Endothelial cell of umbilical vein (primary cell): ENCODE measurements at regions not wholly inside any gene's neighbourhood (a gene's known extent, or its start where the extent isn't known, plus 50 kb on each side); places are given as distances from the start of the nearest gene placed in this dataset.

Source experiments
- BruUV-seq: library from RNA; stranded (reverse); fragments of 400-500 nt; replicated peaks from 2 replicates; lab custom pipeline; 2021; lab: Mats Ljungman, UMichigan
- CTCF ChIA-PET: fragments of 300-600, 350-600 bp; sonication (Branson Sonifier 250); formaldehyde crosslinking; loops from one replicate; lab custom pipeline; 2021; ENCODE audit warnings: antibody characterized with exemption, inconsistent platforms; lab: Charles Lee
- POLR2A ChIA-PET: fragments of 300-600, 350-600 bp; sonication (Branson Sonifier 250); formaldehyde crosslinking; loops from one replicate; lab custom pipeline; 2021; ENCODE audit warnings: antibody characterized with exemption, inconsistent platforms; lab: Charles Lee
- DNase-seq: peaks from one replicate; pipeline ENCODE4 v3.0.0-alpha.2; 2011; ENCODE audit warnings: low read depth, low spot score
- FAIRE-seq: peaks from 2 replicates; lab custom pipeline; 2011; peaks lifted over from hg19 to GRCh38; lab: Jason Lieb, UNC
- H2AFZ ChIP-seq: 2 replicates; pipeline ENCODE4 v1.6.0; 2012; ENCODE audit warnings: low read depth, low read length, control low read depth, inconsistent platforms
- H3K27ac ChIP-seq: 2 replicates; pipeline ENCODE4 v1.5.1; 2011; ENCODE audit warnings: low read depth, mild to moderate bottlenecking, control low read depth, low read length, moderate library complexity; ENCODE audit not compliant: insufficient read depth
- H3K27me3 ChIP-seq, 2 experiments: 2 replicates each; pipeline versions ENCODE4 v1.6.0 to v1.6.1; 2011; ENCODE audit warnings: low read length in 2 of 2, mixed read lengths in 1 of 2; ENCODE audit not compliant: control insufficient read depth in 2 of 2, insufficient read depth in 2 of 2
- H3K36me3 ChIP-seq, 2 experiments: 2 replicates in 1 of 2; 3 replicates in 1 of 2; pipeline ENCODE4 v1.5.1; 2011; ENCODE audit warnings: low read length in 2 of 2, mild to moderate bottlenecking in 1 of 2, moderate library complexity in 1 of 2; ENCODE audit not compliant: control insufficient read depth in 2 of 2, insufficient read depth in 2 of 2; ENCODE audit errors: extremely low read depth in 1 of 2
- H3K4me1 ChIP-seq: 3 replicates; pipeline ENCODE4 v1.5.1; 2011; ENCODE audit warnings: mild to moderate bottlenecking, low read length; ENCODE audit not compliant: control insufficient read depth, insufficient read depth; ENCODE audit errors: extremely low read depth
- H3K4me2 ChIP-seq: 2 replicates; pipeline ENCODE4 v1.6.1; 2011; ENCODE audit warnings: low read length, control low read depth, mixed read lengths; ENCODE audit not compliant: insufficient read depth
- H3K4me3 ChIP-seq, 3 experiments: fragments of 200-600 bp in 1 of 3; sonication (generic), shearing (Covaris generic) in 1 of 3; replicated peaks in 1 of 3; 2 replicates each; pipeline ENCODE4 v1.5.1; 2011 to 2016; ENCODE audit warnings: control low read depth in 3 of 3, low read length in 3 of 3, mild to moderate bottlenecking in 2 of 3, inconsistent platforms in 1 of 3, low read depth in 1 of 3, moderate library complexity in 1 of 3; ENCODE audit not compliant: insufficient read depth in 1 of 3
- H3K79me2 ChIP-seq: 2 replicates; pipeline ENCODE4 v1.6.0; 2012; ENCODE audit warnings: low read length, inconsistent platforms; ENCODE audit not compliant: control insufficient read depth, insufficient read depth
- H3K9ac ChIP-seq: replicated peaks from 2 replicates; pipeline ENCODE3; 2011; ENCODE audit warnings: low read length, control low read depth; ENCODE audit not compliant: insufficient read depth; ENCODE audit errors: extremely low read depth
- H3K9me1 ChIP-seq: replicated peaks from 3 replicates; pipeline ENCODE4 v1.6.0; 2011; ENCODE audit warnings: mild to moderate bottlenecking, low read length; ENCODE audit not compliant: control insufficient read depth, insufficient read depth; ENCODE audit errors: extremely low read depth
- H3K9me3 ChIP-seq: replicated peaks from 2 replicates; pipeline ENCODE4 v1.5.1; 2012; ENCODE audit warnings: low read length, inconsistent platforms; ENCODE audit not compliant: control insufficient read depth, insufficient read depth
- H4K20me1 ChIP-seq: replicated peaks from 2 replicates; pipeline ENCODE3; 2011; ENCODE audit warnings: mild to moderate bottlenecking, low read length; ENCODE audit not compliant: control insufficient read depth, insufficient read depth; ENCODE audit errors: extremely low read depth
- EZH2 ChIP-seq: IDR thresholded peaks from 2 replicates; pipeline ENCODE4 v1.6.1; 2012; ENCODE audit warnings: borderline replicate concordance, low read depth, mild to moderate bottlenecking, moderate library complexity, low read length, inconsistent platforms; ENCODE audit not compliant: severe bottlenecking
- FOS ChIP-seq: IDR thresholded peaks from 2 replicates; pipeline ENCODE4 v1.6.1; 2011; ENCODE audit warnings: mild to moderate bottlenecking, low read length, moderate library complexity, borderline replicate concordance; ENCODE audit not compliant: insufficient read depth
- GATA2 ChIP-seq: IDR thresholded peaks from 2 replicates; pipeline ENCODE4 v1.7.0; 2011; ENCODE audit warnings: low read depth, mild to moderate bottlenecking, moderate library complexity, mixed read lengths, low read length; ENCODE audit not compliant: insufficient read length, insufficient read depth
- JUN ChIP-seq: IDR thresholded peaks from 2 replicates; pipeline ENCODE4 v1.6.1; 2011; ENCODE audit warnings: borderline replicate concordance, low read depth; ENCODE audit not compliant: insufficient read length, insufficient read depth
- MYC ChIP-seq: IDR thresholded peaks from one replicate; pipeline ENCODE4 v1.6.1; 2011; ENCODE audit warnings: mild to moderate bottlenecking, low read depth, low read length
- POLR2A ChIP-seq: IDR thresholded peaks from 2 replicates; pipeline ENCODE4 v1.6.1; 2012; ENCODE audit warnings: low read depth, mild to moderate bottlenecking, control low read depth, low read length
- POLR2AphosphoS5 ChIP-seq: IDR thresholded peaks from 2 replicates; pipeline ENCODE4 v1.6.1; 2012; ENCODE audit warnings: low read depth, mild to moderate bottlenecking, control low read depth, low read length, moderate library complexity; ENCODE audit not compliant: insufficient read depth
- dilution Hi-C: fragments of 300-500 bp; cut with MboI; formaldehyde crosslinking; loops from one replicate; pipeline ENCODE4 v1.15.0; 2019; ENCODE audit warnings: low sequenced_read_pairs; ENCODE audit not compliant: extremely low pct_ligation_motif_present
- intact Hi-C: fragments of 100-400 bp; cut with micrococcal nuclease; formaldehyde crosslinking; loops from one replicate; pipeline ENCODE4 v1.10.0; 2022
- TF ChIP-seq, protein P1 (sequence below), 2 donors: IDR thresholded peaks; 1 replicate in 1 of 2; 2 replicates in 1 of 2; pipeline ENCODE4 v1.5.1; 2011; ENCODE audit warnings: low read length in 2 of 2, mild to moderate bottlenecking in 2 of 2, moderate library complexity in 2 of 2, control low read depth in 1 of 2, inconsistent platforms in 1 of 2, low read depth in 1 of 2; ENCODE audit not compliant: insufficient read depth in 1 of 2; ENCODE audit errors: extremely low read depth in 1 of 2
- TF ChIP-seq, protein P2 (sequence below): IDR thresholded peaks from 2 replicates; pipeline ENCODE4 v1.6.1; 2011; ENCODE audit not compliant: insufficient read depth, insufficient read length

DNA sequence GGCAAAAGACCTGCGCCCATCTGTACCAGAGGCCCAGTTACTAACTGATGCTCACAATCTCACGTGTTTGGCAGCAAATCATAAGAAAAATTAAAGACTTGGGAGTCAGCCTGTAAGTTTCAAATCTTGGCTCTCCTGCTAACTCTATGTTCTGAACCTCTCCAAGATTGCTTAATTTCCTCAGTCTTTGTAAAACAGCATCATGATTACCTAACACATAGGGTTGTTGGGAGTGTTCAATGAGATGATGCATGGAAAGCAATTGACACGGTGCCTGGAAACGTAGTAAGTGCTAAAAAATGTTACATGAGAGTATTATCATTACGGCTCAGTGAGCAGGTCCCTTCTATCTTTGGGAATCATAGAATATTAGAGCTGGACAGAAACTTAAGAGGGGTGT is 497.6 kb upstream of the TCF4 start:
- Histone ChIP-seq H3K79me2 (no peaks in the 10 kb centered on the region), H3K4me3 (no peak overlapping the region), H3K9me1 (no peaks in the 10 kb centered on the region), H3K36me3 (no peaks in the 10 kb centered on the region), H3K27ac (no peak overlapping the region), H3K9me3 (no peaks in the 10 kb centered on the region), H3K27me3 (no peaks in the 10 kb centered on the region), H4K20me1 (no peaks in the 10 kb centered on the region), H3K9ac (no peak overlapping the region), H3K4me1 (peaks cover 26% of the 10 kb centered on the region), H3K4me2 (no peak overlapping the region), H2AFZ (no peak overlapping the region)
- no peak for DNase-seq
- intact Hi-C loops: no loop called here
- dilution Hi-C loops: no loop called here
- no peak for FAIRE-seq
- ChIA-PET CTCF (no interaction called here), POLR2A (no interaction called here)
- TF ChIP-seq, protein P1, sequence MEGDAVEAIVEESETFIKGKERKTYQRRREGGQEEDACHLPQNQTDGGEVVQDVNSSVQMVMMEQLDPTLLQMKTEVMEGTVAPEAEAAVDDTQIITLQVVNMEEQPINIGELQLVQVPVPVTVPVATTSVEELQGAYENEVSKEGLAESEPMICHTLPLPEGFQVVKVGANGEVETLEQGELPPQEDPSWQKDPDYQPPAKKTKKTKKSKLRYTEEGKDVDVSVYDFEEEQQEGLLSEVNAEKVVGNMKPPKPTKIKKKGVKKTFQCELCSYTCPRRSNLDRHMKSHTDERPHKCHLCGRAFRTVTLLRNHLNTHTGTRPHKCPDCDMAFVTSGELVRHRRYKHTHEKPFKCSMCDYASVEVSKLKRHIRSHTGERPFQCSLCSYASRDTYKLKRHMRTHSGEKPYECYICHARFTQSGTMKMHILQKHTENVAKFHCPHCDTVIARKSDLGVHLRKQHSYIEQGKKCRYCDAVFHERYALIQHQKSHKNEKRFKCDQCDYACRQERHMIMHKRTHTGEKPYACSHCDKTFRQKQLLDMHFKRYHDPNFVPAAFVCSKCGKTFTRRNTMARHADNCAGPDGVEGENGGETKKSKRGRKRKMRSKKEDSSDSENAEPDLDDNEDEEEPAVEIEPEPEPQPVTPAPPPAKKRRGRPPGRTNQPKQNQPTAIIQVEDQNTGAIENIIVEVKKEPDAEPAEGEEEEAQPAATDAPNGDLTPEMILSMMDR (IDR thresholded peaks at IDR 0.05; ENCODE audit: extremely low read depth in 1 of 2, insufficient read depth in 1 of 2, low read depth in 1 of 2, low read length in 2 of 2): no peak
- TF ChIP-seq EZH2 (no peak), POLR2A (no peak), POLR2AphosphoS5 (no peak), FOS (no peak), MYC (no peak), GATA2 (no peak), JUN (no peak)
- TF ChIP-seq, protein P2, sequence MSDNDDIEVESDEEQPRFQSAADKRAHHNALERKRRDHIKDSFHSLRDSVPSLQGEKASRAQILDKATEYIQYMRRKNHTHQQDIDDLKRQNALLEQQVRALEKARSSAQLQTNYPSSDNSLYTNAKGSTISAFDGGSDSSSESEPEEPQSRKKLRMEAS: no peak
- no TSS peak for BruUV-seq
